ENCODE measurements at regions not wholly inside any gene's neighbourhood (a gene's known extent, or its start where the extent isn't known, plus 50 kb on each side); places are given as distances from the start of the nearest gene placed in this dataset.

DNA sequence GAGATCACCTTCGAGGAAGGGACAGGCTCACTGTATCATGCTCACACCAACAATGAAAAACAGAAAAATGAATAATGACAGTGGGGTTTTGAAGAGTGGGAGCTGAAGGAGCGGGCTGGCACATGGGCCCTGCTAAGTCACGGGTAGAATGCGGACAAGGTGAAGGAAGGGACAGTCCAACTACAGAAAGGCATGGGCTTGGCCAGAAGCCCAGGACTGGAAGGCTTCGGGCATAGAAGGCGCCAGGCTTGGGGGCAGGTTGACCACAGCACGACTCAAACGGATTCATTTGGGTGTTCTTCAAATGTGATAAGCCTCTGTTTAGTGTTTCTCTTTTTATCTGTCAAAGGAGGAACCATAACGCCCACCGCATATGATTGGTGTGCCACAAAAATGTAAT, 509.5 kb downstream of the CCSER2 start:
- TF ChIP-seq, protein P1, sequence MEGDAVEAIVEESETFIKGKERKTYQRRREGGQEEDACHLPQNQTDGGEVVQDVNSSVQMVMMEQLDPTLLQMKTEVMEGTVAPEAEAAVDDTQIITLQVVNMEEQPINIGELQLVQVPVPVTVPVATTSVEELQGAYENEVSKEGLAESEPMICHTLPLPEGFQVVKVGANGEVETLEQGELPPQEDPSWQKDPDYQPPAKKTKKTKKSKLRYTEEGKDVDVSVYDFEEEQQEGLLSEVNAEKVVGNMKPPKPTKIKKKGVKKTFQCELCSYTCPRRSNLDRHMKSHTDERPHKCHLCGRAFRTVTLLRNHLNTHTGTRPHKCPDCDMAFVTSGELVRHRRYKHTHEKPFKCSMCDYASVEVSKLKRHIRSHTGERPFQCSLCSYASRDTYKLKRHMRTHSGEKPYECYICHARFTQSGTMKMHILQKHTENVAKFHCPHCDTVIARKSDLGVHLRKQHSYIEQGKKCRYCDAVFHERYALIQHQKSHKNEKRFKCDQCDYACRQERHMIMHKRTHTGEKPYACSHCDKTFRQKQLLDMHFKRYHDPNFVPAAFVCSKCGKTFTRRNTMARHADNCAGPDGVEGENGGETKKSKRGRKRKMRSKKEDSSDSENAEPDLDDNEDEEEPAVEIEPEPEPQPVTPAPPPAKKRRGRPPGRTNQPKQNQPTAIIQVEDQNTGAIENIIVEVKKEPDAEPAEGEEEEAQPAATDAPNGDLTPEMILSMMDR (IDR thresholded peaks at IDR 0.05; ENCODE audit: low read length, missing control alignments) = no peak
- DNase-seq (ENCODE audit: low read depth) = no peak
- no peak overlapping the region for H3K4me3 ChIP-seq (replicated peaks; ENCODE audit: low read depth, low read length)

DNA sequence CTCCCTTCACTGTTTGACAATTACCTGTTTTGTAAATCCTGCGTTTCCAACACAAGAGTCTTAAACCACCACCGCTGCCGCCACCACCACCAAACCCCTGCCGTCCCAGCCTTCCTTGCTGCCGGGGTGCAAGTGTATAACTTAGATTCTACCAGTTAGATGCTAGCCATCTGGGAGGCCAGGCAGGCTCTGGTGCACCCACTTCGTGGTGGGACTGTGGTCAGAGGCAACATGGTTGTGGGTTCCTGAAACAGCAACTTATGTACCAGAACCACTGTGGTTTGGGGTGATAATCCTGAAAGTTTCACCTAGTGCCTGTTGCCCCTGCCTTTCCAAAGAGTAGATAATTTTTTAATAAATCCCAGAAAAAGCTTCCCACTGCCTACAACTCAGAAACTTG, 510.5 kb downstream of the CCSER2 start:
- DNase-seq (ENCODE audit: low read depth) = no peak
- TF ChIP-seq, protein P1 (IDR thresholded peaks at IDR 0.05; ENCODE audit: low read length, missing control alignments) = no peak
- H3K4me3 ChIP-seq (replicated peaks; ENCODE audit: low read depth, low read length) = no peak overlapping the region

- DNase-seq (ENCODE audit: low read depth) = no peak
- H3K4me3 ChIP-seq (replicated peaks; ENCODE audit: low read depth, low read length) = no peak overlapping the region
- TF ChIP-seq, protein P1 (IDR thresholded peaks at IDR 0.05; ENCODE audit: low read length, missing control alignments) = no peak
Observed at GRCh38 chr10:84842593-84842992, 514.2 kb downstream of the CCSER2 start.

DNA sequence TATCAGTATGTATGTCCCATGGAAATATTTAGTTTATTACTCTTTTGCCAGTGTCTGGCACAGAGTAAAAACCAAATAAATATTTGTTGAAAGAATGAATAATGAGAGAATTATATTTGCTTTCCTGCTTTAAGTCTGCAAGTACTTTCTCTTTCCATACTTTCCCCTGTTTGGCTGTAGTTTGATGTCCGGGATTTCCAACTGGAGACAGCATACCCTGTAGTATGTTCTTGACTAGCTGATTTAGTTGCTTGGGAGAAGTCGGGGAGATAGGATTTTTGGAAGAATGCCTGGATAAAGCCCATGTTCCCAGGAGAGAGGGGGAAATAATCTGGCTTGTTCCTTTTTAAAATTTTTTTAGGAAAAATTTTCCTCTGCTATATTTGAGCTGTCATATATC, 516.1 kb downstream of the CCSER2 start:
- no peak for DNase-seq (ENCODE audit: low read depth)
- no peak overlapping the region for H3K4me3 ChIP-seq (replicated peaks; ENCODE audit: low read depth, low read length)
- TF ChIP-seq, protein P1 (IDR thresholded peaks at IDR 0.05; ENCODE audit: low read length, missing control alignments) = no peak

DNA sequence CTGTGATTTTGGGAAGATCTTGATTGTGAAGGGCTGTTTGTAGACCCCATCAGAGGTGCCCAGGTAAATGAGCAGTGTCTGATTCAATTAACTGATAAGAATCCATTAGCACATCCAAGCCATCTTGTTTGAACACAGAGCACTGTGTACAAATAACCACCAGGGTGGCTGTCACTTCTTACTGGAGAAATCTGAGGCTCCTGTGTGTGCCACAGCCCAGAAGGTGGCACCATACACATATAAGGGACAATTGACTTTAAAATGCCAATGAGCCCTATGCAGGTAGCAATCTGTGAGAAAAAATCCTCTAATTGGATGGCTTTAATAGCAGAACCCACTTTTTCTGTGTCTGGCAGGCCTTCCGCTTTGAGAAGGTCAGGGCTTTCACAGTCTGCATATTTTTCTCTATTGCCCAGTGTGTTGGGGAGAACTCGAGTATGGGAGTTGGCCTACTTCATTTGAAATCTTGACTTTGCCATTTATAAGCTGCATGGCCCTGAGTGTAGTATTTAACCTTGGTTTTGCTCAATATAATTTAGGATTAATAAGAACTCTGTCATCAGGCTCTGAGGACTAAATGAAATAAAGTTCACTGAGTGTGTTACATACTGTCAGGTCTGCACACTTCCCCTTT, 517.4 kb downstream of the CCSER2 start:
- DNase-seq (ENCODE audit: low read depth) = no peak
- no peak overlapping the region for H3K4me3 ChIP-seq (replicated peaks; ENCODE audit: low read depth, low read length)
- TF ChIP-seq, protein P1 (IDR thresholded peaks at IDR 0.05; ENCODE audit: low read length, missing control alignments) = no peak

- DNase-seq (ENCODE audit: low read depth) = no peak
- TF ChIP-seq, protein P1 (IDR thresholded peaks at IDR 0.05; ENCODE audit: low read length, missing control alignments) = no peak
- no peak overlapping the region for H3K4me3 ChIP-seq (replicated peaks; ENCODE audit: low read depth, low read length)
Observed at GRCh38 chr10:84846658-84847316, 518.4 kb downstream of the CCSER2 start.

DNA sequence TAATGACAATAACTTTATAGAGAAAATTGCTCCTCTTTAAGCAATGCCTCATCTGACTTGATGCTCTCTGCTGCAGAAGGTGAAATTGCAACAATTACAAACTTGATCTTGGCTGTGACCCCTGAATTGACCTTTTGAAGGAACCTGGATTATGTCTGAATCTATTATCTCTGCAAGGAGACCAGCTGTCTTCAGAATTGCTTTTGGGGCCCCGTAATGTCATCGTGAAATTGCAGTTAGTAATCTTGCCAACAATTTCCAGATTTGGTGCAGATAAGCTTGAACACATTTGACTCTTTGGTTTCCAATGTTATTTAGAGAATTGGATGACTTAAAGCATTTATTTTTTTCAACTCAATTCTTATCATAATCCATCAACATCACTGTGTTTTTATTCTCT, 520.6 kb downstream of the CCSER2 start:
- DNase-seq (ENCODE audit: low read depth) = no peak
- TF ChIP-seq, protein P1 (IDR thresholded peaks at IDR 0.05; ENCODE audit: low read length, missing control alignments) = no peak
- no peak overlapping the region for H3K4me3 ChIP-seq (replicated peaks; ENCODE audit: low read depth, low read length)

Data from fibroblast of pulmonary artery (primary cell).